ENCODE measurements at regions not wholly inside any gene's neighbourhood (a gene's known extent, or its start where the extent isn't known, plus 50 kb on each side); places are given as distances from the start of the nearest gene placed in this dataset.

GRCh38 chr12:93015871-93016751 is 87.0 kb upstream of the EEA1 start:
- DNase-seq = no peak
- no peaks in the 10 kb centered on the region for H3K9me3 ChIP-seq

GRCh38 chr12:93016752-93017350 is 87.8 kb upstream of the EEA1 start:
- TF ChIP-seq POLR2A (IDR thresholded peaks at IDR 0.05) (no peak), CTCF (IDR thresholded peaks at IDR 0.05) (no peak)
- Histone ChIP-seq H3K9me3 (no peaks in the 10 kb centered on the region), H3K27me3 (no peaks in the 10 kb centered on the region), H3K27ac (no peak overlapping the region), H3K4me3 (no peak overlapping the region), H3K36me3 (no peaks in the 10 kb centered on the region), H3K4me1 (peaks cover 0 to 27% (median 1%) of the 10 kb centered on the region in 4 donors)
- DNase-seq = no peak

More at GRCh38 chr12:93015871-93016751, 87.0 kb upstream of the EEA1 start:
- no peaks in the 10 kb centered on the region for H3K27me3 ChIP-seq
- H3K36me3 ChIP-seq = no peaks in the 10 kb centered on the region
- H3K4me1 ChIP-seq = peaks cover 0 to 24% (median 1%) of the 10 kb centered on the region in 4 donors
- H3K27ac ChIP-seq = no peak overlapping the region
- H3K4me3 ChIP-seq = no peak overlapping the region
- TF ChIP-seq CTCF (IDR thresholded peaks at IDR 0.05) (no peak), POLR2A (IDR thresholded peaks at IDR 0.05) (no peak)

- TF ChIP-seq CTCF (IDR thresholded peaks at IDR 0.05) (no peak), POLR2A (IDR thresholded peaks at IDR 0.05) (no peak)
- Histone ChIP-seq H3K36me3 (no peaks in the 10 kb centered on the region), H3K27me3 (no peaks in the 10 kb centered on the region), H3K4me1 (peaks cover 0 to 27% (median 1%) of the 10 kb centered on the region in 4 donors), H3K9me3 (no peaks in the 10 kb centered on the region), H3K27ac (peak overlapping the region in 2 of 4 donors; percentile 77 to 85), H3K4me3 (no peak overlapping the region)
- DNase-seq = no peak
Observed at GRCh38 chr12:93018610-93019009, 89.5 kb upstream of the EEA1 start.

GRCh38 chr12:93019212-93019927 is 90.3 kb upstream of the EEA1 start:
- Histone ChIP-seq H3K27ac (peak overlapping the region in 3 of 4 donors; percentile 40 to 85 (median 77)), H3K4me1 (peaks cover 0 to 27% (median 1%) of the 10 kb centered on the region in 4 donors), H3K9me3 (no peaks in the 10 kb centered on the region), H3K27me3 (no peaks in the 10 kb centered on the region), H3K4me3 (no peak overlapping the region), H3K36me3 (no peaks in the 10 kb centered on the region)
- no peak for DNase-seq
- TF ChIP-seq CTCF (IDR thresholded peaks at IDR 0.05) (no peak), POLR2A (IDR thresholded peaks at IDR 0.05) (no peak)

- H3K4me3 ChIP-seq = no peak overlapping the region
- no peaks in the 10 kb centered on the region for H3K36me3 ChIP-seq
- no peaks in the 10 kb centered on the region for H3K9me3 ChIP-seq
- TF ChIP-seq POLR2A (IDR thresholded peaks at IDR 0.05) (peak in 1 of 2 donors; percentile 22), CTCF (IDR thresholded peaks at IDR 0.05) (no peak)
- DNase-seq = peak in 2 of 3 donors; percentile 79 to 83
- H3K27ac ChIP-seq = peak overlapping the region in 3 of 4 donors; percentile 40 to 85 (median 77)
- no peaks in the 10 kb centered on the region for H3K27me3 ChIP-seq
- H3K4me1 ChIP-seq = peaks cover 0 to 27% (median 1%) of the 10 kb centered on the region in 4 donors
Observed at GRCh38 chr12:93019975-93020630, 91.0 kb upstream of the EEA1 start.

All from Peyer's patch (tissue), 4 donors.